ENCODE measurements at regions not wholly inside any gene's neighbourhood (a gene's known extent, or its start where the extent isn't known, plus 50 kb on each side); places are given as distances from the start of the nearest gene placed in this dataset.

DNA sequence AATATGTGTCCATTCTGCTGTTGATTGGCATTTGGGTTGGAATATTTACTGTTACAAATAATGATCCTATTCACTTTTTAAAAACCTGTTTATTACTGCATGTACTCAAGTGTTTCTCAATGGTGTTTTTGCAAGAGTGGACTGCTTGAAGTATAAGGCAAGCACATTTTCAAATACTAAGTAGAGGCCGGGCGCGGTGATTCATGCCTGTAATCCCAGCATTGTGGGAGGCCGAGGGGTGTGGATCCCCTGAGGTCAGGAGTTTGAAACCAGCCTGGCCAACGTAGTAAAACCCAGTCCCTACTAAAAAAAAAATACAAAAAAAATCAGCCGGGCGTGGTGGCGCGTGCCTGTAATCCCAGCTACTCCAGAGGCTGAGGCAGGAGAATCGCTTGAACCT is 276.9 kb upstream of the ADGRL4 start:
- no peaks in the 10 kb centered on the region for H3K36me3 ChIP-seq (ENCODE audit: control insufficient read depth in 2 of 4, insufficient read depth in 4 of 4, low read length in 3 of 4)
- no peak overlapping the region for H2BK120ac ChIP-seq (replicated peaks; ENCODE audit: low read depth, low read length)
- H3K4me2 ChIP-seq (ENCODE audit: insufficient read depth in 1 of 2, low read depth in 2 of 2, low read length in 2 of 2) = no peak overlapping the region
- no peak overlapping the region for H3K18ac ChIP-seq (ENCODE audit: extremely low read depth, low read length)
- H4K5ac ChIP-seq (ENCODE audit: insufficient read length, low read depth, low read length) = no peak overlapping the region
- no peak overlapping the region for H2AK5ac ChIP-seq (ENCODE audit: low read depth, low read length)
- DNase-seq (ENCODE audit: low read depth in 1 of 2, low spot score in 2 of 2) (no peak), FAIRE-seq (no peak)
- no peak overlapping the region for H3K4me3 ChIP-seq (ENCODE audit: extremely low read depth in 1 of 4, insufficient read depth in 2 of 4, low read depth in 3 of 4, low read length in 4 of 4)
- H2BK5ac ChIP-seq (ENCODE audit: low read depth, low read length) = no peak overlapping the region
- no peak overlapping the region for H3K56ac ChIP-seq (replicated peaks; ENCODE audit: insufficient read length, low read depth, low read length)
- no peaks in the 10 kb centered on the region for H3K9me3 ChIP-seq (ENCODE audit: insufficient read depth in 2 of 2, low read depth in 1 of 2, low read length in 1 of 2)
- no peak overlapping the region for H3K14ac ChIP-seq (ENCODE audit: insufficient read length)
- no peak overlapping the region for H2BK20ac ChIP-seq (ENCODE audit: low read length)
- H4K8ac ChIP-seq (ENCODE audit: extremely low read depth, insufficient read depth, low read length) = no peak overlapping the region
- H2BK12ac ChIP-seq (ENCODE audit: low read depth, low read length) = no peak overlapping the region
- POLR2A ChIA-PET (ENCODE audit: partially characterized antibody) = no interaction called here
- no peak overlapping the region for H3K23ac ChIP-seq (ENCODE audit: insufficient read length)
- no peak overlapping the region for H3K9ac ChIP-seq (replicated peaks in 1 of 4; ENCODE audit: extremely low read depth in 1 of 4, low read depth in 3 of 4, low read length in 3 of 4)
- no peaks in the 10 kb centered on the region for H3K4me1 ChIP-seq (replicated peaks in 1 of 4; ENCODE audit: control insufficient read depth in 3 of 4, insufficient read depth in 4 of 4, low read length in 3 of 4)
- CTCF ChIA-PET (ENCODE audit: partially characterized antibody) = interaction anchor here (0.6 kb wide), 1 partner anchor 309 kb away, joined by 3 read pairs; no protein-coding TSS in a partner anchor
- H3K4ac ChIP-seq (replicated peaks; ENCODE audit: insufficient read length, low read depth, low read length) = no peak overlapping the region
- no peaks in the 10 kb centered on the region for H3K79me1 ChIP-seq (ENCODE audit: low read depth, low read length)
- no peaks in the 10 kb centered on the region for H3K79me2 ChIP-seq (ENCODE audit: control insufficient read depth in 1 of 2, insufficient read depth in 2 of 2, low read length in 2 of 2)
- H4K20me1 ChIP-seq (replicated peaks in 1 of 2; ENCODE audit: control insufficient read depth in 1 of 2, insufficient read depth in 2 of 2, low read length in 2 of 2) = no peaks in the 10 kb centered on the region
- 84% methylated on average over 10 of the region's 10 CpGs; no CpG with 5 or more reads in 1 of the 2 experiments for WGBS, 2 experiments (ENCODE audit: extremely low coverage in 1 of 2, insufficient coverage in 1 of 2, insufficient read length in 1 of 2, insufficient replicate concordance in 2 of 2, low coverage in 1 of 2, low lambda C conversion rate in 2 of 2, missing lambda C conversion rate in 1 of 2)
- no peak overlapping the region for H3K27ac ChIP-seq (ENCODE audit: low read depth, low read length)
- H4K91ac ChIP-seq (replicated peaks; ENCODE audit: insufficient read length, low read length) = no peak overlapping the region
- no peaks in the 10 kb centered on the region for H3K23me2 ChIP-seq (ENCODE audit: low read depth, low read length)
- no peak overlapping the region for H2BK15ac ChIP-seq (ENCODE audit: low read length)
- peaks cover 0 to 1% (median 0%) of the 10 kb centered on the region in 4 experiments; a peak in 1 of 7 replicates for H3K27me3 ChIP-seq (replicated peaks in 1 of 4; ENCODE audit: control insufficient read depth in 3 of 4, extremely low read depth in 1 of 4, insufficient read depth in 3 of 4, low read length in 3 of 4)
- no peak overlapping the region for H2AFZ ChIP-seq (ENCODE audit: low read length)
- TF ChIP-seq SP1 (IDR thresholded peaks at IDR 0.05; ENCODE audit: low read depth, low read length) = no peak
- no peak for TF ChIP-seq SIRT6 (IDR thresholded peaks at IDR 0.05; ENCODE audit: low read length)
- TF ChIP-seq SAP30 (IDR thresholded peaks at IDR 0.05; ENCODE audit: insufficient read depth, insufficient replicate concordance, low read length) = no peak
- no peak for TF ChIP-seq EGR1 (IDR thresholded peaks at IDR 0.05; ENCODE audit: borderline replicate concordance, low read depth, low read length)
- TF ChIP-seq RNF2 (IDR thresholded peaks at IDR 0.05; ENCODE audit: borderline replicate concordance, low read depth, low read length, missing control alignments, poor library complexity, severe bottlenecking) = no peak
- TF ChIP-seq, protein P1, sequence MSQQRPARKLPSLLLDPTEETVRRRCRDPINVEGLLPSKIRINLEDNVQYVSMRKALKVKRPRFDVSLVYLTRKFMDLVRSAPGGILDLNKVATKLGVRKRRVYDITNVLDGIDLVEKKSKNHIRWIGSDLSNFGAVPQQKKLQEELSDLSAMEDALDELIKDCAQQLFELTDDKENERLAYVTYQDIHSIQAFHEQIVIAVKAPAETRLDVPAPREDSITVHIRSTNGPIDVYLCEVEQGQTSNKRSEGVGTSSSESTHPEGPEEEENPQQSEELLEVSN (IDR thresholded peaks at IDR 0.05) = no peak
- TF ChIP-seq POLR2A (IDR thresholded peaks at IDR 0.05; ENCODE audit: control extremely low read depth in 1 of 2, low read depth in 2 of 2, low read length in 2 of 2) = no peak
- no peak for TF ChIP-seq HDAC6 (IDR thresholded peaks at IDR 0.05; ENCODE audit: low read depth, low read length)
- no peak for TF ChIP-seq EZH2 (IDR thresholded peaks at IDR 0.05; ENCODE audit: low read depth, low read length, severe bottlenecking)
- no peak for TF ChIP-seq NANOG (IDR thresholded peaks at IDR 0.05; ENCODE audit: insufficient read depth, low read depth, low read length, poor library complexity, severe bottlenecking)
- no peak for TF ChIP-seq CHD2 (IDR thresholded peaks at IDR 0.05; ENCODE audit: low read length)
- no peak for TF ChIP-seq MAFK (IDR thresholded peaks at IDR 0.05; ENCODE audit: low read depth, low read length)
- no peak for TF ChIP-seq TEAD4 (IDR thresholded peaks at IDR 0.05; ENCODE audit: low read depth, low read length)

Data from H1 (cell line).